ENCODE measurements at regions not wholly inside any gene's neighbourhood (a gene's known extent, or its start where the extent isn't known, plus 50 kb on each side); places are given as distances from the start of the nearest gene placed in this dataset.

DNA sequence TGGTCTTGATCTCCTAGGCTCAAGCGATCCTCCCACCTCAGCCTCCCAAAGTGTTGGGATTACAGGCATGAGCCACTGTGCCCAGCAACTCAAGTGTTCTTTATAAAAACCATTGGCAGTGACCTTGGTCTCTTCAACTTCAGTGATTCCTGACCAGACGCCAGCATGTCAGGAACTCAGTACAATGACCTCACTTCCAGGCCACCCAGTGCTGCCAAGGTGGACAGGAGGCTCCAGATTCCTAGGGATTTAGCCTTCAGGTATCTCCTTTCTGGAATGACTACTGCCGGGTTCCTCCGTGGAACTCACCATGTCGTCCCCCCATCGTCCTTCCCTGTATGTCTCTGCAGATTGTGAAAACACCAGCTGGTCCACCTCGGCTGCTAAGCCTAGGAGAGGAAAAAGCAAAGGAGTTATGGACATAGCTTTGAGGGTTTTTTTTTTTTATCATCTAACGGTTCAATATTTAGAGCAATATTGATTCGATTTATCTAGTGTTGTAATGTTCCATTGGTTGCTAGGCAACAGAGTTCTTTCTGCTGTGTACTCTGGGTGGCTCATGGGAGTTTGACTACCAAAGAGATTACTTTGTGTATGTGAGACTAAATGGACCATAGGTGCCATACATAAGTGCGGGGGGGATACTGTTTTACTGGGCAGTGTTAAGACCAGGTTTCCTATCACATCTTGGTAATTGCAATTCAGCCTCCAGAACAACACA lies 425.8 kb upstream of the AUTS2 start:
- Histone ChIP-seq H3K4me2 (ENCODE audit: low read length) (no peak overlapping the region), H3K9me2 (replicated peaks; ENCODE audit: low read length) (no peaks in the 10 kb centered on the region), H2AFZ (ENCODE audit: low read length) (no peak overlapping the region), H3K4me1 (ENCODE audit: insufficient read depth, low read length) (no peaks in the 10 kb centered on the region), H3K4me3 (ENCODE audit: low read length) (no peak overlapping the region), H3F3A (ENCODE audit: low read length, unreplicated experiment) (no peaks in the 10 kb centered on the region), H3K79me2 (ENCODE audit: low read length) (no peaks in the 10 kb centered on the region), H3K9ac (ENCODE audit: low read length) (no peak overlapping the region), H3K9me3 (ENCODE audit: low read length) (no peaks in the 10 kb centered on the region), H4K20me1 (ENCODE audit: low read length) (no peaks in the 10 kb centered on the region), H3K36me3 (ENCODE audit: low read depth, low read length) (no peaks in the 10 kb centered on the region), H3K27ac (ENCODE audit: low read length) (no peak overlapping the region), H3K27me3 (ENCODE audit: low read length) (no peaks in the 10 kb centered on the region)
- intact Hi-C loops (cut with micrococcal nuclease), result no loop called here
- TF ChIP-seq EZH2 (IDR thresholded peaks at IDR 0.05; ENCODE audit: low read length, unreplicated experiment) (no peak), EZH2phosphoT487 (IDR thresholded peaks at IDR 0.05; ENCODE audit: borderline replicate concordance, low read length) (no peak)
- TF ChIP-seq, protein P1, sequence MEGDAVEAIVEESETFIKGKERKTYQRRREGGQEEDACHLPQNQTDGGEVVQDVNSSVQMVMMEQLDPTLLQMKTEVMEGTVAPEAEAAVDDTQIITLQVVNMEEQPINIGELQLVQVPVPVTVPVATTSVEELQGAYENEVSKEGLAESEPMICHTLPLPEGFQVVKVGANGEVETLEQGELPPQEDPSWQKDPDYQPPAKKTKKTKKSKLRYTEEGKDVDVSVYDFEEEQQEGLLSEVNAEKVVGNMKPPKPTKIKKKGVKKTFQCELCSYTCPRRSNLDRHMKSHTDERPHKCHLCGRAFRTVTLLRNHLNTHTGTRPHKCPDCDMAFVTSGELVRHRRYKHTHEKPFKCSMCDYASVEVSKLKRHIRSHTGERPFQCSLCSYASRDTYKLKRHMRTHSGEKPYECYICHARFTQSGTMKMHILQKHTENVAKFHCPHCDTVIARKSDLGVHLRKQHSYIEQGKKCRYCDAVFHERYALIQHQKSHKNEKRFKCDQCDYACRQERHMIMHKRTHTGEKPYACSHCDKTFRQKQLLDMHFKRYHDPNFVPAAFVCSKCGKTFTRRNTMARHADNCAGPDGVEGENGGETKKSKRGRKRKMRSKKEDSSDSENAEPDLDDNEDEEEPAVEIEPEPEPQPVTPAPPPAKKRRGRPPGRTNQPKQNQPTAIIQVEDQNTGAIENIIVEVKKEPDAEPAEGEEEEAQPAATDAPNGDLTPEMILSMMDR (conservative IDR thresholded peaks at IDR 0.05; ENCODE audit: low read depth, low read length), result no peak
- POLR2A ChIA-PET (ENCODE audit: unreplicated experiment), result no interaction called here
- no TSS peak for BruUV-seq (replicated peaks)
- CTCF ChIA-PET, result no interaction called here
- DNase-seq (no peak), ATAC-seq (no peak)

DNA sequence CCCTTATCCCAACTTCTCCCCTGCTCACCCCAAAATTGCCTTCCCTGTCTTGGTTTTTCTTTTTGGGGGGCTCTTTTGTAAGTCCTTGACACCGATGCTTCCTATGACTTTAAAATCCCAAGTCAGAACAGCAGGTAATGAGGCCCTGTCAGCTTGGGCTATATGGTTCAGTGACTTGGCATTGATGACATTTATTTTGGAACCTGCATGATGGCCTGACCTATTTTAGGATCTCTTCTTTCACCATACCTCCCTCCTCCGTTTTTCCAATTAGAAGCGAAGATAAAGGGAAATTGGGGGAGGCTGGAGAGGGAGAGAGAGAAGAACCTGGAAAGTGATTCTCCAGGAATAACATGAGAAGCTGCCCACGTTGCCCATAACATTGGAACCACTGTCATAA lies 424.9 kb upstream of the AUTS2 start:
- Histone ChIP-seq H2AFZ (ENCODE audit: low read length) (no peak overlapping the region), H3F3A (ENCODE audit: low read length, unreplicated experiment) (no peaks in the 10 kb centered on the region), H3K4me3 (ENCODE audit: low read length) (no peak overlapping the region), H3K79me2 (ENCODE audit: low read length) (no peaks in the 10 kb centered on the region), H3K36me3 (ENCODE audit: low read depth, low read length) (no peaks in the 10 kb centered on the region), H3K4me1 (ENCODE audit: insufficient read depth, low read length) (no peaks in the 10 kb centered on the region), H4K20me1 (ENCODE audit: low read length) (no peaks in the 10 kb centered on the region), H3K9me2 (replicated peaks; ENCODE audit: low read length) (no peaks in the 10 kb centered on the region), H3K27ac (ENCODE audit: low read length) (no peak overlapping the region), H3K9me3 (ENCODE audit: low read length) (no peaks in the 10 kb centered on the region), H3K9ac (ENCODE audit: low read length) (no peak overlapping the region), H3K4me2 (ENCODE audit: low read length) (no peak overlapping the region), H3K27me3 (ENCODE audit: low read length) (no peaks in the 10 kb centered on the region)
- ChIA-PET CTCF (no interaction called here), POLR2A (ENCODE audit: unreplicated experiment) (no interaction called here)
- intact Hi-C loops (cut with micrococcal nuclease), result no loop called here
- ATAC-seq, result no peak
- no TSS peak for BruUV-seq (replicated peaks)
- no peak for DNase-seq
- TF ChIP-seq EZH2 (IDR thresholded peaks at IDR 0.05; ENCODE audit: low read length, unreplicated experiment), result no peak
- no peak for TF ChIP-seq EZH2phosphoT487 (IDR thresholded peaks at IDR 0.05; ENCODE audit: borderline replicate concordance, low read length)
- TF ChIP-seq, protein P1 (conservative IDR thresholded peaks at IDR 0.05; ENCODE audit: low read depth, low read length), result no peak

DNA sequence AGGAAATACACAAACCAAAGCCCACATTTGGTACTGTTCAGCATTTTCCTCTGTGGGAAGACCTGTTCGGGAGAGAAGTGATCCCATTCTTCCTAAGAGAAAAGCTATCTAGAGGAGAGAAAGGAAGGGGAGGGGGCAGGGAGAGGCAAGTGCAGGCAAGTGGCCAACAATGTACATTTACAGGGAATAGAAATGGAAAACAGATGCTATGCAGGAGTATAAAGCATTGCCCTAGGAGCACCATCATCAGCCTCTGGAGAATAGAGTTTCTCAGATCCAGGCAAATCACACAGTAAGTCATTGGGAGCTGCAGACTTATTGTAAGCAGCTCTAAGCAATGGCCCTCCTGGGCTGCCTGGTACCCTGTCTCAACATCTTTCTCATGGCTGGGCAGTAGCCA lies 424.4 kb upstream of the AUTS2 start:
- DNase-seq (no peak), ATAC-seq (no peak)
- H3K9ac ChIP-seq (ENCODE audit: low read length), result no peak overlapping the region
- H3K36me3 ChIP-seq (ENCODE audit: low read depth, low read length), result no peaks in the 10 kb centered on the region
- ChIA-PET CTCF (no interaction called here), POLR2A (ENCODE audit: unreplicated experiment) (no interaction called here)
- TF ChIP-seq EZH2phosphoT487 (IDR thresholded peaks at IDR 0.05; ENCODE audit: borderline replicate concordance, low read length) (no peak), EZH2 (IDR thresholded peaks at IDR 0.05; ENCODE audit: low read length, unreplicated experiment) (no peak)
- TF ChIP-seq, protein P1 (conservative IDR thresholded peaks at IDR 0.05; ENCODE audit: low read depth, low read length), result no peak
- H3K4me3 ChIP-seq (ENCODE audit: low read length), result no peak overlapping the region
- no peaks in the 10 kb centered on the region for H3K9me3 ChIP-seq (ENCODE audit: low read length)
- H4K20me1 ChIP-seq (ENCODE audit: low read length), result no peaks in the 10 kb centered on the region
- H3K4me1 ChIP-seq (ENCODE audit: insufficient read depth, low read length), result no peaks in the 10 kb centered on the region
- H3K4me2 ChIP-seq (ENCODE audit: low read length), result no peak overlapping the region
- H3K27me3 ChIP-seq (ENCODE audit: low read length), result no peaks in the 10 kb centered on the region
- no peak overlapping the region for H3K27ac ChIP-seq (ENCODE audit: low read length)
- H3K79me2 ChIP-seq (ENCODE audit: low read length), result no peaks in the 10 kb centered on the region
- H3F3A ChIP-seq (ENCODE audit: low read length, unreplicated experiment), result no peaks in the 10 kb centered on the region
- intact Hi-C loops (cut with micrococcal nuclease), result no loop called here
- BruUV-seq (replicated peaks), result no TSS peak
- H2AFZ ChIP-seq (ENCODE audit: low read length), result no peak overlapping the region
- no peaks in the 10 kb centered on the region for H3K9me2 ChIP-seq (replicated peaks; ENCODE audit: low read length)
